GM19467 (cell line): ENCODE measurements at regions not wholly inside any gene's neighbourhood (a gene's known extent, or its start where the extent isn't known, plus 50 kb on each side); places are given as distances from the start of the nearest gene placed in this dataset.

Experiments
- ATAC-seq: cut with Tn5 transposase; IDR thresholded peaks from one replicate; pipeline ENCODE4 v1.9.1; 2021; ENCODE audit warnings: mild to moderate bottlenecking, moderate library complexity; ENCODE audit not compliant: unreplicated experiment

- no peak for ATAC-seq
Observed at GRCh38 chr2:82307511-82307910, 2003.0 kb upstream of the LRRTM1 start.

DNA sequence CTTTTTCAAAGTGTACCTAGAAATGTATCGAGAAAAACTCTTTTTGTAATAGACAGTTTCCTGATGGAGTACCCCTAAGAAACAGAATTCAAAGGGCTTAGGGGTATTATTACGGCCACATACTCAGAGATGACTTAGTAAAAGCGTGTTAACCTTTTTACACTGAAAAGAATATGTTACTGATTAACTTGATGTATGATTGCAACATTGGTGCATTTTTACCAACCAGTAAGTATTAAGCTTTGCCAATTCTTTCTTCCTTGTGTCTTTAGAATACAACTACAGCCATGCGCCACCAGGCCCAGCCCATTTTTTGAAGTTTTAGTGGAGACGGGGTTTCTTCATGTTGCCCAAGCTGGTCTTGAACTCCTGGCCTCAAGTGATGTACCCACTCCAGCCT is 1997.0 kb upstream of the LRRTM1 start:
- no peak for ATAC-seq

DNA sequence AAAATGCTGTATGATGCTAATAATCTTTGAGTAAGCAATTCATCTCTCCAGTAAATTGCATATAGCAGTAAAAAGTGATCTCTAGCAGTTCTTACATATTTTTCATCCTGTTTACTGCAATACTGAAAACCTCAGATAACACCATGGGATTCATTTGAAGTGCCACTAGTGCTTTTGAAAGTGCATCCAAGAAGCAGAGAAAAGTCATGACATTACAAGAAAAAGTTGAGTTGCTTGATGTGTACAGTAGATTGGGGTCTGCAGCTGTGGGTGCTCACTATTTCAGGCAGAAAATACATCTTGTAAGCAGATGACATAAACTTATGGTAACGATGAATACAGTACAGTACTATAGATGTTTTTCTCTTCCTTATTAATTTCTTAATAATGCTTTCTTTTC is 1984.9 kb upstream of the LRRTM1 start:
- ATAC-seq, result no peak

- ATAC-seq, result no peak
Observed at GRCh38 chr2:82283075-82283474, 1978.5 kb upstream of the LRRTM1 start.

GRCh38 chr2:82282111-82282882 is 1977.7 kb upstream of the LRRTM1 start:
- no peak for ATAC-seq

DNA sequence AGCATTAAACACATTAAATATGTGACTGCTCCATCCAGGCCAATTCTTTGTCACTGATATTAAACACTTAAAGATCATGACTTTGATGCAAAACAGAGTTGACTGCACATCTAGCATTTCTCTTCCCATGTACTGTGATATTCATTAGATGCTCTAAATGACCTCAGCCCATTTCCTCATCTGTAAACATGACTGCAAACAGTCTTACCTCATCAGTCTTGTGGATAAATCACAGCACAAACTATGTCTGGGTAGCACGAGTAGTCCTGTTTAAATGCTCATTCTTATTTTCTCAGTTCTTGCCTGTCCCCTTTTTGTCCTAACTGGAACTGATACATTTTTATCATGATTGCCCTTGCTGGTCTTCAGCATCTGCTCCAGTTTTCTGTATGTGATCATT is 1974.8 kb upstream of the LRRTM1 start:
- no peak for ATAC-seq

- no peak for ATAC-seq
Observed at GRCh38 chr2:82278416-82278815, 1973.9 kb upstream of the LRRTM1 start.

DNA sequence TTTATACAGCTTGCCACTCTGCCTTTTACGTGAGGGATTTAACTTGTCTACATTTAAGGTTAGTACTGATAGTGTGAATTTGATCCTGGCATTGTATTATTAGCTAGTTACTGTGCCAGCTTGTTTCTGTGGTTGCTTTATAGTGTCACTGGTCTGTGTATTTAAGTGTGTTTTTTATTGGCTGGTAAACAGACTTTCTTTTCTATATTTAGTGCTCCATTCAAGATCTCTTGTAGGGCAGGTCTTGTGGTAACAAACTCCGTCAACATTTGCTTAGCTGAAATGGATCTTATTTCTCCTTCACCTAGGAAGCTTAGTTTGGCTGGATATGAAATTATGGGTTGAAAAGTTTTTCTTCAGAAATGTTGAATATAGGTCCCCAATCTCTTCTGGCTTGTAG is 1971.0 kb upstream of the LRRTM1 start:
- no peak for ATAC-seq

- ATAC-seq, result no peak
Observed at GRCh38 chr2:82268446-82268845, 1963.9 kb upstream of the LRRTM1 start.

DNA sequence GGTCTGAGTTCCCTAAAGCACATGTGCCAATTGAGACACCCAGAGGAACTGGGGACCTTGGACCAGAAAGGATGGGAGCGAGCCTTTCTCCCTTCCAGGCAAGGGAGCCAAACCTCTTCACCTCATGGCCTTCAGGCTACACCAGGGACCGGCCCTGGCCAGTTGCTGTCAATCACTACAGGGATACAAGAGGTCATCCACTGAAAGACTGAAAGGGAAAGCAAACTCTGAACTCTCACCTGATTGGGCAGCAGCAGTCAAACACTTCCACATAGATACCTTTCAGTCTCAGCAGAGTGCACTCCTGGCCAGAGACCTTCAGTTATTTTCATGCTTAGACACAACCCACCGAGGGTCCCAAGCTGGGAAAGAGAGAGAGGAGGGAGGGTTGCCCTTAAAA is 1956.0 kb upstream of the LRRTM1 start:
- no peak for ATAC-seq

- no peak for ATAC-seq
Observed at GRCh38 chr2:82259551-82259950, 1955.0 kb upstream of the LRRTM1 start.

GRCh38 chr2:82257796-82258555 is 1953.4 kb upstream of the LRRTM1 start:
- no peak for ATAC-seq

- no peak for ATAC-seq
Observed at GRCh38 chr2:82256983-82257632, 1952.6 kb upstream of the LRRTM1 start.

GRCh38 chr2:82256288-82256687 is 1951.7 kb upstream of the LRRTM1 start:
- no peak for ATAC-seq

GRCh38 chr2:82254728-82255127 is 1950.2 kb upstream of the LRRTM1 start:
- ATAC-seq, result no peak

DNA sequence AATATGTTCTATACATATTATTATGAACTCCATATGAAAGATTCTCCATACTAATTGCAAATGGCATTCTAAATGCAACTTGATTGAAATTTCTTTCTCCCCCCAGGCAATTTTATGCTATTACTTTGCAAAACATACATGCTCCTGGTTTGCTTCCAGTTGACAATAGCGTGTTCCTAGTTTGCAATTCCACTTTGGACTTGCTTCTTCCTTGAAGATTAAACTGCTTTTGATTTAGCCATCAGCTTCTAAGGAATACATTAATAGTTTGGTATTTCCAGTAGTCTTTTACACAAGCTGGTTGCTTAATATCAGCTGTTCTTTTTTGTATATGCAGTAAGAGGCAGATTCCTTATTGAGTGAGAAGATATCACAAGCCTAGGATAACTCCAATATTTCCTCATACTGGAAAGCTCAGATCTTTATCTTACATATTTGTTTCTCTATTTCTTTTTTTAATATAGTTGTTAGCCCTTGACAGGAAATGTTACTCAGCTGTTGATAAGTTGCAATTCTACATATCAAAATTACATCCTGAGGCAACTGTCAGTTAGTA is 1941.7 kb upstream of the LRRTM1 start:
- ATAC-seq, result no peak

GRCh38 chr2:82239176-82239575 is 1934.6 kb upstream of the LRRTM1 start:
- ATAC-seq, result no peak

- ATAC-seq, result no peak
Observed at GRCh38 chr2:82237994-82238662, 1933.6 kb upstream of the LRRTM1 start.

- no peak for ATAC-seq
Observed at GRCh38 chr2:82234283-82234874, 1929.8 kb upstream of the LRRTM1 start.

- ATAC-seq, result no peak
Observed at GRCh38 chr2:82233806-82234205, 1929.3 kb upstream of the LRRTM1 start.

- no peak for ATAC-seq
Observed at GRCh38 chr2:82230406-82230805, 1925.9 kb upstream of the LRRTM1 start.
